Stimulated activated CD4-positive, alpha-beta T cell treated with anti-CD3 and anti-CD28 coated beads, Interleukin-2, amount 100 ng/mL, for 4 hours (primary cell): ENCODE measurements at regions not wholly inside any gene's neighbourhood (a gene's known extent, or its start where the extent isn't known, plus 50 kb on each side); places are given as distances from the start of the nearest gene placed in this dataset.

Experiments used
- DNase-seq: peaks from one replicate; pipeline ENCODE4 v3.0.0-alpha.2; 2020; ENCODE audit warnings: low read depth

DNA sequence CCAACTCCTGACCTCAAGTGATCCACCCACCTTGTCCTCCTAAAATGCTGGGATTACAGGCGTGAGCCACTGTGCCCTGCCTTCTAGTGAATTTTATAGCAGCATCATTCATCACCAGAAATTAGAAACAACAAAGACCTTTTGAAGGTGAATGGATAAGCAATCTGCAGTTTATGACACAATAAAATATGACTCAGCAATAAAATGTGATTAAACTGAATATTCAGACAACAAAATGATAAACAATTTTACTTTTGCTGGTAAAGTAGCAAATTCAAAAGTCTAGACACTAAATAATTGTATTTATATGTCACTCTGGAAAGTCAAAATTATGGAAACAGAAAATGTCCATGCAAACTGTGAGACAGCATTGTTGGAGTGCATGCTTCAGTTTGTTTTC is 656.6 kb downstream of the CBLN2 start:
- DNase-seq, result no peak

DNA sequence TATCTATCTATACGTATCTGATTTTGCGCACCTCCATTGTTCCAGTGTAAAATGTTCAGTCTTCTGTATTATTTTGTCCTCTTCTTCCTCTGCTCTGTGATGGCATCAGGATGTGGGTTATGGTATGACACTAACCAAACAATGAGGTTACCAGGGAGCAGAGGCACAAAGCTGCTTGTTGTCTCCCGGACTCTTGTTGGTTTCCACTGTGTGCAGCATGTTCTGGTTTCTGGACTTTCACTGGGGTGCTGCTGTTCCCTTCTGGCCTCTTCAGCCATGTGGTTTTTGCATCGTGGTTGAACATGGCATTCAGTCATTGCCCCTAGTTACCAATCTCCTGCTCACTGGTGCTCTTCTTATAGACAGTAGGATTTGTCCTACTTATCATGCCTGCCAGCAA is 665.9 kb downstream of the CBLN2 start:
- no peak for DNase-seq

DNA sequence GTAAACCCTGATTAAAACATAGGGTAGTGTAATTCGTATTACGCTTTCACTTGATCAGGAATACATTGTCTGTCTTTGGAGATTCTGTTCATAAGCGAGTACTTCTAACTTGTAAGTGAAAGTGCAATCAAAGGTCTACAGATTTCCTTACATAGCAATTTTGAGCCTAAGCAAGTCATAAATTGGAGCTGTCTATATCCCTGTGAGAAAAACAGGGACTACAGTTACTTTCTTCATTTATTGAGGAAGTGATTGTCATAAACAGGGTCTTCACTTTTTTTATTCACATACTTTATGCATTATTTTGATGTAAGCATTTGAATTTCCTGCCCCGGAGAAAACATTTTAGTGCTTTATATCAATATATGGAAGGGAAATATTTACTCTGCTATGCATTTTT is 670.4 kb downstream of the CBLN2 start:
- no peak for DNase-seq

- no peak for DNase-seq
Measured at GRCh38 chr18:71865888-71866287, 678.3 kb downstream of the CBLN2 start.

- no peak for DNase-seq
Measured at GRCh38 chr18:71850602-71851001, 693.5 kb downstream of the CBLN2 start.

- no peak for DNase-seq
Measured at GRCh38 chr18:71849407-71849806, 694.7 kb downstream of the CBLN2 start.

GRCh38 chr18:71846716-71847115 is 697.4 kb downstream of the CBLN2 start:
- DNase-seq, result no peak

DNA sequence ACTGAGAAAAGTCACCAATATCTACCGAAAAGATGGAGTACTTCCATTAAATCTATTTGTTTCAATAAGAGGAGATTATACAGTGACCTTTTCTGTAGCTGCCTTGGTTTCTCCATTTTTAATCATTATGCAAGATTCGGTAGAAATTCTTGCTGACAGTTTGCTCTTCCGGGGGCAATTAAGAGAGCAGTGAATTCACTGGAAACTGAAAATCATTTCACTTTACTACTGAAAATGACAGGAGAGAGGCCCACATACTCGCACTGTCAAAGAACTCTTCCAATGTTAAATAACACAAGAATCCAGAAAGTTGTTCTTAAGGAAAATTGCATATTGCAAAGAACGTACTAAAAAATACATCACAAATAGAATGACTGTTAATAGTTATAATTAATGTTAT is 699.3 kb downstream of the CBLN2 start:
- DNase-seq, result no peak

- DNase-seq, result no peak
Measured at GRCh38 chr18:71842666-71843065, 701.5 kb downstream of the CBLN2 start.

DNA sequence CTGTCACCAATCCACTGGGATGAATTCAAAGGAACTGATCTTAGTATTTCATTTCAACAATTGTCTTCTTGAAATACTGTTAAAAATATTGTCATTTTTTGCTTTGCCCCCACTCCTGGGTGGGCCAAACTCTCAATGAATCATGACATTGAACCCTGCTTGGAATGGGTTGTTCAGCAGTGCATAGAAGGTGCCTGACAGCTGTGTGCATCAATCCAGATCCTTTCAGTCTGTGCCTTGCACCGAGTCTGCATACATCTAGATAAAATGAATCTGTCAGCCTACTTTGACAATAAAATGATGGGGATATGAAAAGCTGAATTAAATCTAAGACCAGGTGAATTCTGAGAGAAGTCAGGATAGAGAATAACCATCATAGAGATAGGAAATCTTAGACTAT is 706.6 kb downstream of the CBLN2 start:
- no peak for DNase-seq

- no peak for DNase-seq
Measured at GRCh38 chr18:71832946-71833617, 711.1 kb downstream of the CBLN2 start.

GRCh38 chr18:71831039-71831438 is 713.1 kb downstream of the CBLN2 start:
- no peak for DNase-seq

- DNase-seq, result no peak
Measured at GRCh38 chr18:71827301-71827700, 716.8 kb downstream of the CBLN2 start.

DNA sequence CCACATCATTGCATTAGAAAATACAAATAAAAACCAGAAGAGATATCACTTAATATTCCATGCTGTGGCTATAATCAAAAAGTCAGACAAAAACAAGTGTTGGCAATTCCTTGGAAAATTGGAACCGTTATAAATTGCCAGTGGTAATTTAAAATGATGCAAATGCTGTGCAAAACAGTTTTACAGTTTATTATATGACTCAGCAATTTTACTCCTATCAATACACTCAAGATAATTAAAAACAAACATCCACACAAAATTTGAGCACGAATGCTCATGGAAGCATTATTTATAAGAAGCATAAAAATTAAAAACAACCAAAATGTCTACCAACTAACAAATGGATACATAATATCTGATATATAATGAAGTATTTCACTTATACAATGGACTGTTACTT is 728.8 kb downstream of the CBLN2 start:
- DNase-seq, result no peak

- DNase-seq, result no peak
Measured at GRCh38 chr18:71809711-71810110, 734.4 kb downstream of the CBLN2 start.

GRCh38 chr18:71808616-71809015 is 735.5 kb downstream of the CBLN2 start:
- no peak for DNase-seq

GRCh38 chr18:71807586-71807985 is 736.6 kb downstream of the CBLN2 start:
- no peak for DNase-seq

- DNase-seq, result no peak
Measured at GRCh38 chr18:71798986-71799673, 745.0 kb downstream of the CBLN2 start.

- DNase-seq, result no peak
Measured at GRCh38 chr18:71797554-71797953, 746.6 kb downstream of the CBLN2 start.

GRCh38 chr18:71784777-71785176 is 759.4 kb downstream of the CBLN2 start:
- DNase-seq, result no peak

DNA sequence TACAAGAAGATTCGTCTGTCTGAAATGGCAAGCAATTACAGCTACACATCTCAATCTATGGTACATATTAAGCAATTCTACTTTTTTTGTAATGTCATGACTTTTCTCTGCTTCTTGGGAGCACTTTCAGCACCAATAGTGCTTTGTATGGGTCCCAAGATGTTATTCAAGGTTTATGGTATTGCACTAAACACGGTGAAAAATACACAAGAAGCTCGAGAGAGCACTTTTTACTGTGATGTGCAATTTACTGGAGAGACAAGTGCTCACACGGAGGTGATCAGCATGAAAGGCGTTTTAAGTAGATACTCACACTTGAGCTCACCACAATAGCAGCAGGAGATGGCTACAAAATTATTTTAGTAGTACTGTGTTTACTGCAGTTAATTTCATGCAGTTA is 783.6 kb downstream of the CBLN2 start:
- no peak for DNase-seq

GRCh38 chr18:71754246-71754645 is 789.9 kb downstream of the CBLN2 start:
- DNase-seq, result no peak

DNA sequence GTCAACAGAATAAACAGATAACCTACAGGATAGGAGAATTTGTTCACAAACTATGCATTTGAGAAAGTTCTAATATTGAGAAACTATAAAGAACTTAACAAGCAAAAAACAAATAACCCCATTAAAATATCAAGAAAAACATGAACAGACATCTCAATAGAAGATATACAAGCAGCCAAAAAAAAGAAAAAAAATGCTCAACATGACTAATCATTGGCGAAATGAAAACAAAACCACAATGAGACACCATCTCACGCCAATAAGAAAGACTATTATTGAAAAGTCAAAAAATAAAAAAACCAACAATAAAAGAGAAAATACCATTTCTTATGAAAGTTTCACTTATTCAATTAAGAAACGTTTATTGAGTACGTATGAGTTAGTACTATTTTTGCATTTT is 800.5 kb downstream of the CBLN2 start:
- DNase-seq, result no peak

- DNase-seq, result no peak
Measured at GRCh38 chr18:71729611-71730010, 814.5 kb downstream of the CBLN2 start.
